Spinal cord (tissue), 9 donors: ENCODE measurements at regions not wholly inside any gene's neighbourhood (a gene's known extent, or its start where the extent isn't known, plus 50 kb on each side); places are given as distances from the start of the nearest gene placed in this dataset.
"Not testable (repeated sequence)": the region's sequence is repeated elsewhere in the genome, so short reads cannot be mapped to it uniquely, and the experiment has no call there.

Source experiments
- DNase-seq, 6 donors: peaks; one replicate each; pipeline versions ENCODE4 v3.0.0 to v3.0.0-alpha.2; 2013 to 2015; ENCODE audit warnings: low spot score in 6 of 6, low read depth in 4 of 6
- H3K27ac ChIP-seq: one replicate; pipeline ENCODE4 v1.5.1; 2013; ENCODE audit warnings: low read depth, low read length, control low read depth
- H3K27me3 ChIP-seq: one replicate; pipeline ENCODE4 v1.6.1; 2013; ENCODE audit warnings: low read length; ENCODE audit not compliant: control insufficient read depth, insufficient read depth
- H3K36me3 ChIP-seq: one replicate; pipeline ENCODE4 v1.6.1; 2013; ENCODE audit warnings: low read length; ENCODE audit not compliant: control insufficient read depth, insufficient read depth
- H3K4me1 ChIP-seq: one replicate; pipeline ENCODE4 v1.6.1; 2013; ENCODE audit warnings: low read length; ENCODE audit not compliant: control insufficient read depth, insufficient read depth
- H3K4me3 ChIP-seq: one replicate; pipeline ENCODE4 v1.5.1; 2013; ENCODE audit warnings: low read depth, low read length, control low read depth
- H3K9me3 ChIP-seq: one replicate; pipeline ENCODE4 v1.6.1; 2013; ENCODE audit warnings: low read length; ENCODE audit not compliant: control insufficient read depth, insufficient read depth
- WGBS: methylation state at CpG from one replicate; pipeline ENCODE4 v1.1.5; 2013; ENCODE audit warnings: missing lambda C conversion rate; ENCODE audit not compliant: insufficient coverage; 5-methylcytosine and 5-hydroxymethylcytosine counted together
- donor health status: healthy.

- Histone ChIP-seq H3K27me3 (no peaks in the 10 kb centered on the region), H3K9me3 (no peaks in the 10 kb centered on the region), H3K36me3 (no peaks in the 10 kb centered on the region), H3K4me1 (no peaks in the 10 kb centered on the region), H3K4me3 (no peak overlapping the region), H3K27ac (no peak overlapping the region)
- WGBS = no CpG with 5 or more reads among the region's 5 CpGs
- DNase-seq = no peak
These were observed 348.8 kb downstream of the METTL4 start for GRCh38 chr18:2222270-2223185.

GRCh38 chr18:2223449-2223848 lies 347.9 kb downstream of the METTL4 start:
- H3K36me3 ChIP-seq = no peaks in the 10 kb centered on the region
- no peaks in the 10 kb centered on the region for H3K27me3 ChIP-seq
- 52% methylated on average over 3 of the region's 5 CpGs for WGBS
- DNase-seq = peak in 3 of 6 donors; percentile 7 to 33 (median 29)
- H3K9me3 ChIP-seq = no peaks in the 10 kb centered on the region
- H3K27ac ChIP-seq = no peak overlapping the region
- H3K4me3 ChIP-seq = peak overlapping the region; percentile 27
- H3K4me1 ChIP-seq = no peaks in the 10 kb centered on the region

- Histone ChIP-seq H3K9me3 (no peaks in the 10 kb centered on the region), H3K4me1 (no peaks in the 10 kb centered on the region), H3K4me3 (peak overlapping the region; percentile 27), H3K27me3 (no peaks in the 10 kb centered on the region), H3K36me3 (no peaks in the 10 kb centered on the region), H3K27ac (no peak overlapping the region)
- 36% methylated on average over 2 of the region's 2 CpGs for WGBS
- DNase-seq = peak; percentile 21 to 91 (median 48)
These were observed 347.5 kb downstream of the METTL4 start for GRCh38 chr18:2223849-2224248.

GRCh38 chr18:2236232-2236631 lies 335.1 kb downstream of the METTL4 start:
- H3K9me3 ChIP-seq = no peaks in the 10 kb centered on the region

GRCh38 chr18:2237706-2238105 lies 333.6 kb downstream of the METTL4 start:
- Histone ChIP-seq H3K36me3 (no peaks in the 10 kb centered on the region), H3K4me3 (no peak overlapping the region), H3K27ac (no peak overlapping the region), H3K27me3 (no peaks in the 10 kb centered on the region), H3K4me1 (no peaks in the 10 kb centered on the region), H3K9me3 (no peaks in the 10 kb centered on the region)
- 74% methylated on average over 6 of the region's 7 CpGs for WGBS
- DNase-seq = no peak

More at GRCh38 chr18:2236232-2236631, 335.1 kb downstream of the METTL4 start:
- H3K27me3 ChIP-seq = no peaks in the 10 kb centered on the region
- DNase-seq = peak in 1 of 6 donors; percentile 49
- no peaks in the 10 kb centered on the region for H3K36me3 ChIP-seq
- WGBS = 20% methylated on average over 1 of the region's 2 CpGs
- no peak overlapping the region for H3K27ac ChIP-seq
- no peaks in the 10 kb centered on the region for H3K4me1 ChIP-seq
- H3K4me3 ChIP-seq = no peak overlapping the region

GRCh38 chr18:2240311-2240705 lies 331.0 kb downstream of the METTL4 start:
- 72% methylated on average over 3 of the region's 4 CpGs for WGBS
- no peak for DNase-seq
- H3K27me3 ChIP-seq = no peaks in the 10 kb centered on the region
- H3K4me3 ChIP-seq = no peak overlapping the region
- H3K36me3 ChIP-seq = no peaks in the 10 kb centered on the region
- no peak overlapping the region for H3K27ac ChIP-seq
- no peaks in the 10 kb centered on the region for H3K4me1 ChIP-seq
- H3K9me3 ChIP-seq = no peaks in the 10 kb centered on the region

GRCh38 chr18:2244641-2245040 lies 326.7 kb downstream of the METTL4 start:
- Histone ChIP-seq H3K4me3 (no peak overlapping the region), H3K27ac (no peak overlapping the region), H3K36me3 (no peaks in the 10 kb centered on the region), H3K9me3 (no peaks in the 10 kb centered on the region), H3K27me3 (no peaks in the 10 kb centered on the region), H3K4me1 (no peaks in the 10 kb centered on the region)
- DNase-seq = no peak

GRCh38 chr18:2247101-2247500 lies 324.2 kb downstream of the METTL4 start:
- H3K27ac ChIP-seq, H3K27me3 ChIP-seq, H3K4me3 ChIP-seq, DNase-seq, H3K36me3 ChIP-seq, H3K4me1 ChIP-seq, H3K9me3 ChIP-seq: not testable (repeated sequence)
- 91% methylated on average over 5 of the region's 19 CpGs for WGBS

- Histone ChIP-seq H3K9me3 (no peaks in the 10 kb centered on the region), H3K27ac (no peak overlapping the region), H3K4me3 (no peak overlapping the region), H3K27me3 (no peaks in the 10 kb centered on the region), H3K36me3 (no peaks in the 10 kb centered on the region), H3K4me1 (no peaks in the 10 kb centered on the region)
- no peak for DNase-seq
- WGBS = no CpG with 5 or more reads among the region's 3 CpGs
These were observed 316.3 kb downstream of the METTL4 start for GRCh38 chr18:2254977-2255376.

GRCh38 chr18:2256577-2256976 lies 314.7 kb downstream of the METTL4 start:
- Histone ChIP-seq H3K9me3 (no peaks in the 10 kb centered on the region), H3K27me3 (no peaks in the 10 kb centered on the region), H3K4me1 (no peaks in the 10 kb centered on the region), H3K27ac (no peak overlapping the region), H3K4me3 (no peak overlapping the region), H3K36me3 (no peaks in the 10 kb centered on the region)
- no peak for DNase-seq
- WGBS = 80% methylated on average over 1 of the region's 1 CpG
